Loucy (cell line): ENCODE measurements at regions not wholly inside any gene's neighbourhood (a gene's known extent, or its start where the extent isn't known, plus 50 kb on each side); places are given as distances from the start of the nearest gene placed in this dataset.

ENCODE experiments used
- H2AFZ ChIP-seq: fragments of 200-600 bp; sonication (generic); 2 replicates; pipeline ENCODE4 v1.6.0; 2016; ENCODE audit warnings: antibody characterized with exemption, mild to moderate bottlenecking, low read length, moderate library complexity
- H3F3A ChIP-seq: fragments of 200-600 bp; 2 replicates; pipeline ENCODE4 v1.6.0; 2016; ENCODE audit warnings: antibody characterized with exemption, low read depth, mild to moderate bottlenecking
- H3K27me3 ChIP-seq: fragments of 200-600 bp; sonication (generic); 2 replicates; pipeline ENCODE4 v1.6.1; 2014; ENCODE audit warnings: low read length, mild to moderate bottlenecking; ENCODE audit not compliant: insufficient read depth, poor library complexity, severe bottlenecking
- H3K36me3 ChIP-seq: fragments of 200-600 bp; sonication (generic); 2 replicates; pipeline ENCODE4 v1.6.1; 2016; ENCODE audit warnings: low read length; ENCODE audit not compliant: insufficient read depth
- H3K4me1 ChIP-seq: fragments of 200-600 bp; sonication (generic); 2 replicates; pipeline ENCODE4 v1.5.1; 2014; ENCODE audit warnings: low read length, mild to moderate bottlenecking; ENCODE audit not compliant: insufficient read depth, poor library complexity, severe bottlenecking
- H3K4me2 ChIP-seq: fragments of 200-600 bp; sonication (generic); 2 replicates; pipeline ENCODE4 v1.6.0; 2014; ENCODE audit warnings: antibody characterized with exemption, low read length, low read depth, mild to moderate bottlenecking; ENCODE audit not compliant: poor library complexity, severe bottlenecking
- H3K4me3 ChIP-seq: fragments of 200-600 bp; sonication (generic); 2 replicates; pipeline ENCODE4 v1.5.1; 2014; ENCODE audit warnings: low read length, mild to moderate bottlenecking, mixed read lengths; ENCODE audit not compliant: poor library complexity, severe bottlenecking
- H3K79me2 ChIP-seq: fragments of 200-600 bp; sonication (generic); 2 replicates; pipeline ENCODE4 v1.6.1; 2014; ENCODE audit warnings: low read length; ENCODE audit not compliant: insufficient read depth
- H3K9ac ChIP-seq: fragments of 200-600 bp; sonication (generic); 2 replicates; pipeline ENCODE4 v1.6.0; 2014; ENCODE audit warnings: mild to moderate bottlenecking, low read depth, low read length, moderate library complexity; ENCODE audit not compliant: poor library complexity, severe bottlenecking
- H3K9me2 ChIP-seq: fragments of 200-600 bp; sonication (generic); replicated peaks from 2 replicates; pipeline ENCODE4 v1.6.1; 2016; ENCODE audit warnings: low read depth, low read length, mixed read lengths
- H3K9me3 ChIP-seq: fragments of 200-600 bp; sonication (generic); 2 replicates; pipeline ENCODE4 v1.6.1; 2014; ENCODE audit warnings: mild to moderate bottlenecking, antibody characterized with exemption, low read length, low read depth; ENCODE audit not compliant: insufficient read depth
- H4K20me1 ChIP-seq: fragments of 200-600 bp; sonication (generic); 2 replicates; pipeline ENCODE4 v1.6.0; 2014; ENCODE audit warnings: antibody characterized with exemption, low read length, mild to moderate bottlenecking; ENCODE audit not compliant: insufficient read depth, poor library complexity, severe bottlenecking
- CTCF ChIP-seq: fragments of 200-600 bp; sonication (generic); conservative IDR thresholded peaks from 2 replicates; pipeline ENCODE4 v1.5.1; 2014; ENCODE audit warnings: mild to moderate bottlenecking, antibody characterized with exemption, low read length
- EZH2phosphoT487 ChIP-seq: fragments of 200-600 bp; IDR thresholded peaks from 2 replicates; pipeline ENCODE4 v1.6.1; 2018; ENCODE audit warnings: antibody characterized with exemption, mild to moderate bottlenecking, moderate library complexity, borderline replicate concordance

GRCh38 chr3:27878014-27878383 is 155.9 kb upstream of the EOMES start:
- Histone ChIP-seq H3K79me2 (no peaks in the 10 kb centered on the region), H3K4me3 (peak overlapping the region; percentile 50), H4K20me1 (no peaks in the 10 kb centered on the region), H3K36me3 (no peaks in the 10 kb centered on the region), H3K9me2 (no peaks in the 10 kb centered on the region), H3K27me3 (no peaks in the 10 kb centered on the region), H3K9ac (peak overlapping the region; percentile 11), H3K4me2 (peak overlapping the region; percentile 59), H2AFZ (0 out of 2 replicates have a peak overlapping the region, but pooled peaks have one; percentile 18), H3K4me1 (peaks cover 34% of the 10 kb centered on the region), H3K9me3 (no peaks in the 10 kb centered on the region), H3F3A (peaks cover 5% of the 10 kb centered on the region; the same call in 1 of the 2 replicates)
- TF ChIP-seq EZH2phosphoT487 = no peak

DNA sequence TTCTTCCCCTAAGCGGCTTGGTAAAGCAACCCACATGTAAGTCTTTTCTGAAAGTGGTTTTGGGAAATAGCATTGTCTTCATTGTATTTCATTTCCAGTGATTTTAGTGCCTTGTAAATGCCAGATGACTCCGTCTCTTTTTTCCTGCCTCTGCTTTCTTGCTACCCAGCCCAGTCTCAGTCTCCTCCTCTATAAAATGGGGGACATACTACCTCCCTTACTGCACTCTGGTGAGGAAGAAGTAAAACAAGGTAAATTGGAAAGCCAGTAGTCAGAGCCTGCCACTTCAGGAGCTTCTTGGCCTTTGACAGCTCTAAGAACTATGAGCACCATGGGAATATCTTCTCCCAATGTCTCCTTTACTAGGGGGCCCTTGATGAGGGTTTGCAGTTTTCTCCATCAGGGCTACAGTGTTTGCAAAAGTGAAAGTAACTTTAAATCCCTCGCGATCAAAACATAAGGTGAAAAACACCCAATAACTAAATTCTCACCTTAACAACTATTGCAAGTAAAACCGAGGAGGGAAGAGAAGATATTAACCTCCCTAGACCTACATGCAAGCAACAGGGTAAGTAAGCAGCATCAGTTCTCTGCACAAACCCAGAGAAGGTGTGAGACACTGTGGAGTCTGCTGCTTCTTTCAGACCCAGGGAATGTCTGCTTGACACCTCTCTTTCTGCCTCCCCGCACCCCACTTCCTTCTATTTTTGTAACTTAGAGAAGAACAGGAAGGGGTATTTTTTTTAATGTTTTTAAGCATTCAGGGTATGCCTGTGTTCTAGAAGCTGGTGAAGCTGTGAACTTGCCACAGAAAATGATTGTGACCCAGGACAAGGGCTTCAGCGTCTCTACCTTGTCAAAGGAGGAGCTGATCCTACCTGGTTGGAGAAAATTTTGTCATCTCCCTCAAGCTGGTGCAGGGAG is 159.1 kb upstream of the EOMES start:
- Histone ChIP-seq H3K9me2 (no peaks in the 10 kb centered on the region), H3K9me3 (no peaks in the 10 kb centered on the region), H3F3A (peaks cover 5% of the 10 kb centered on the region; the same call in 1 of the 2 replicates), H3K4me1 (peaks cover 30% of the 10 kb centered on the region), H3K4me3 (peak overlapping the region; percentile 60), H3K36me3 (no peaks in the 10 kb centered on the region), H2AFZ (peak overlapping the region; percentile 95), H3K79me2 (no peaks in the 10 kb centered on the region), H3K9ac (peak overlapping the region; percentile 46), H4K20me1 (no peaks in the 10 kb centered on the region), H3K27me3 (no peaks in the 10 kb centered on the region), H3K4me2 (peak overlapping the region; percentile 75)
- TF ChIP-seq EZH2phosphoT487 = no peak
- no peak for TF ChIP-seq CTCF

- H3K9me3 ChIP-seq = no peaks in the 10 kb centered on the region
- no peaks in the 10 kb centered on the region for H3K79me2 ChIP-seq
- no peaks in the 10 kb centered on the region for H3K27me3 ChIP-seq
- H3K4me1 ChIP-seq = peaks cover 15% of the 10 kb centered on the region
- no peak overlapping the region for H2AFZ ChIP-seq
- no peak overlapping the region for H3K4me2 ChIP-seq
- H3F3A ChIP-seq = 0 out of 2 replicates have a peak, but pooled peaks cover 1% of the 10 kb centered on the region
- no peak for TF ChIP-seq CTCF
- no peak for TF ChIP-seq EZH2phosphoT487
- H3K9ac ChIP-seq = no peak overlapping the region
- H4K20me1 ChIP-seq = no peaks in the 10 kb centered on the region
- H3K9me2 ChIP-seq = no peaks in the 10 kb centered on the region
- no peak overlapping the region for H3K4me3 ChIP-seq
- no peaks in the 10 kb centered on the region for H3K36me3 ChIP-seq
These were observed 161.1 kb upstream of the EOMES start for GRCh38 chr3:27883266-27883665.
